ENCODE measurements at regions not wholly inside any gene's neighbourhood (a gene's known extent, or its start where the extent isn't known, plus 50 kb on each side); places are given as distances from the start of the nearest gene placed in this dataset.

DNA sequence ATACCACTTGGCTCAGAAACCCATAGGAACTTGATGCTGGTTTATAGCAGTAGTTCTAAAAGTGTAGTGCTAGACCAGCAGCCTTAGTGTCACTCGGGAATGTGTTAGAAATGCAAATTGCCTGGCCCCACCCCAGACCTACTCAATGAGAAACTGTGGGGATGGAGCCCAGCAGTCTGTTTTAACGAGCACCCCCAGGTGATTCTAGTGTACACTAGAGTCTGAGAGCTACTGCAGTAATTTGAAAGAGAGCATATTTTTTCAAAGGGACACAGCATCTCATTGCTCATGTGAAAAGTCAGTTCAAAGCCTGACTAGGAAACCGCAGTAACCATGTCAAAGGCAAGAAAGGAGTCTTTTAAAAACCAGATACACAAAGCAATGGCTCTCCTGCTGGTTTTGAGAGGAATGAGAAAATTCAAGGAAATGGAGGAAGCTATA is 313.4 kb downstream of the SQOR start:
- TF ChIP-seq PAX5 (IDR thresholded peaks at IDR 0.05; ENCODE audit: insufficient read depth, low read length, severe bottlenecking), result no peak
- TF ChIP-seq POU2F2 (IDR thresholded peaks at IDR 0.05; ENCODE audit: low read depth, low read length), result no peak
- no peak for TF ChIP-seq TAF1 (IDR thresholded peaks at IDR 0.05; ENCODE audit: low read depth, low read length)
- no peak for TF ChIP-seq POLR2AphosphoS5 (IDR thresholded peaks at IDR 0.05; ENCODE audit: low read depth, low read length)
- no peak for TF ChIP-seq POLR2A (IDR thresholded peaks at IDR 0.05; ENCODE audit: low read depth, low read length)
- no peak for TF ChIP-seq SPI1 (IDR thresholded peaks at IDR 0.05; ENCODE audit: low read depth, low read length)
- no peak for DNase-seq (ENCODE audit: insufficient read length, low spot score)
- no peak for FAIRE-seq

DNA sequence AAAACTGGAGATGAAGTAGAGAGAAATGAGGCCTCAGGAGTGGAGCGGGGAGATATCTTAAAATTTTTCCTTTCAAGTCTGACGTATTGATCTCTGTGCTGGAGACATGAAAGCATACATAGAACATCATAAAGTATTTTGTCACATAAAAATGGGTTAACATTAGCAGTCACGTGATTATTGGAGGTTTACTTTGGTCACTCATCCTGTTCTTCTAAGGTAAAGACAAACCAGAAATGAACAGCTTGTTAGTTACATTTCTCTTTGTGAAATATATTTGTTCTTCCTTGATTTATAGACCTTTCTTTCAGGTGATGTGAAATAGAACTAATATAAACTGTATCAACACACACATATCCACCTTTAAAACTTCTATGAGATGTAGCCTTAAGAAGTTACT is 324.1 kb downstream of the SQOR start:
- TF ChIP-seq PAX5 (IDR thresholded peaks at IDR 0.05; ENCODE audit: insufficient read depth, low read length, severe bottlenecking) (no peak), POLR2A (IDR thresholded peaks at IDR 0.05; ENCODE audit: low read depth, low read length) (no peak), POU2F2 (IDR thresholded peaks at IDR 0.05; ENCODE audit: low read depth, low read length) (no peak), SPI1 (IDR thresholded peaks at IDR 0.05; ENCODE audit: low read depth, low read length) (no peak), TAF1 (IDR thresholded peaks at IDR 0.05; ENCODE audit: low read depth, low read length) (no peak), POLR2AphosphoS5 (IDR thresholded peaks at IDR 0.05; ENCODE audit: low read depth, low read length) (no peak)
- no peak for FAIRE-seq
- DNase-seq (ENCODE audit: insufficient read length, low spot score), result no peak

DNA sequence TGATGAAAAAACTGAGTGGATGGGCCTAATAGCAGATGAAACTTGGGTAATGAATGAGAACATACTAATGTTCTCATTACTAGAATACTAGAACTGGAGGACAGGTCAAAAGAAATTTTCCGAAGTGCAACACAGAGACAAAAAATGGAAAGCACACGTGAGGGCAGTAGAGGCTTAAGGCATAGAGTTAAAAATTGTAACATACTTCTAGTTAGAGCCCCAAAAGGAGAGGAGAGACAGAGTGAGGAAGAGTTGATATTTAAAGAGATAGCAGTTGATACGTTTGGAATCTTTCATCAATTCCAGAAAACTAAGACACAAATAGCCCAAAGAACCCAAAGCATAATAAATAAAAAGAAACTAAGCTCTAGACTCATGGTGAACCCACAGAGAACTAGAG is 327.9 kb downstream of the SQOR start:
- FAIRE-seq (no peak), DNase-seq (ENCODE audit: insufficient read length, low spot score) (no peak)
- TF ChIP-seq POLR2A (IDR thresholded peaks at IDR 0.05; ENCODE audit: low read depth, low read length) (no peak), POLR2AphosphoS5 (IDR thresholded peaks at IDR 0.05; ENCODE audit: low read depth, low read length) (no peak), PAX5 (IDR thresholded peaks at IDR 0.05; ENCODE audit: insufficient read depth, low read length, severe bottlenecking) (no peak), TAF1 (IDR thresholded peaks at IDR 0.05; ENCODE audit: low read depth, low read length) (no peak), POU2F2 (IDR thresholded peaks at IDR 0.05; ENCODE audit: low read depth, low read length) (no peak), SPI1 (IDR thresholded peaks at IDR 0.05; ENCODE audit: low read depth, low read length) (no peak)

DNA sequence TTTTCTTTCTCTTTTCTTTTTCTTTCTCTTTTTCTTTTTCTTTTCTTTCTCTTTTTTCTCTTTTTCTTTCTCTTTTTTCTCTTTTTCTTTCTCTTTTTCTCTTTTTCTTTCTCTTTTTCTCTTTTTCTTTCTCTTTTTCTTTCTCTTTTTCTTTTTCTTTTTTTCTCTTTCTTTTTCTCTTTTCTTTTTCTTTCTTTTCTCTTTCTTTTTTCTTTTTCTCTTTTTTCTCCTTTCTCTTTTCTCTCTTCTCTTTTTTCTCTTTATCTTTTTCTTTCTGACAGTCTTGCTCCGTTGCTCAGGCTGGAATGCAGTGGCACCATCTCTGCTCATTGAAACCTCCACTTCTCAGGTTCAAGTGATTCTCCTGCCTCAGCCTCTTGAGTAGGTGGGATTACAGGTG is 335.7 kb downstream of the SQOR start:
- DNase-seq (ENCODE audit: insufficient read length, low spot score) (no peak), FAIRE-seq (no peak)
- TF ChIP-seq POU2F2 (IDR thresholded peaks at IDR 0.05; ENCODE audit: low read depth, low read length) (no peak), TAF1 (IDR thresholded peaks at IDR 0.05; ENCODE audit: low read depth, low read length) (no peak)

DNA sequence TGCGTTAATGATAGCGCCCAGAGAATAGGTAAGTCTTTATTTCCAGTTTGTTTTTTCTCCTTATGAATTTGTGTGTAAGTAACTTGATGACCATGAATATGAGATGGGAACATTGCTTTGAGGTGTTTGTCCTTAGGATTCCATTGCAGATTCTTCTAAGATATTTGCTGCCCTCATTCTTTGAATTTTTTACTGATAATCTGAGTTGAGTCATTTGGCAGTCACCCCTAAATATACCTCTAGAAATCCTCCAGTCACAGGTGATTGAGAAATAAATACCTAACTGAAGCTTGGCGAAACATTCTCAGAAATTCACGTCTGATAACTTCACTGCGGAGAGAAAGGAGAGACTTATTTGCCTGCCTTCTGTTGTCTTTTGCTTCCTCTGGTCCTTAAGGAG is 345.5 kb downstream of the SQOR start:
- no peak for DNase-seq (ENCODE audit: insufficient read length, low spot score)

DNA sequence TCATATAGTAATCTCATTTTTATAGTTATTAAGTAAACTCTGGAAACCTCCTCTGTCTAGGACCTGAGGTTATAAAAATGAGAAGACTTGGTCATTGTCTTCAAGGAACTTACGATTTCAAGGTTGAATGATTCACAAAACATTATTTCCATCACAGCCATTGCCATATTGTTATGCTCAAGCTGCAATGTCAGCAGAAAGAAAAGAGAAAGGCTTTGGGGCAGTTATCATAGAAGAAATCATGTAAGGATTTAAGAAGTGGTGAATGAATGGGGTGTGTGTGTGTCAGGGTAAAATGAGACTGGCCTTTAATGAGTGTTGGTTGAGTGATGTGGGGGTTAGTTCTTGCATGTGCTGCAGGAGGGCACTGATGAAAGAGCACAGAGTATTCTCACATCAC is 346.8 kb downstream of the SQOR start:
- DNase-seq (ENCODE audit: insufficient read length, low spot score), result no peak
- TF ChIP-seq POLR2AphosphoS5 (IDR thresholded peaks at IDR 0.05; ENCODE audit: low read depth, low read length) (no peak), POLR2A (IDR thresholded peaks at IDR 0.05; ENCODE audit: low read depth, low read length) (no peak), PAX5 (IDR thresholded peaks at IDR 0.05; ENCODE audit: insufficient read depth, low read length, severe bottlenecking) (no peak), TAF1 (IDR thresholded peaks at IDR 0.05; ENCODE audit: low read depth, low read length) (no peak), SPI1 (IDR thresholded peaks at IDR 0.05; ENCODE audit: low read depth, low read length) (no peak), POU2F2 (IDR thresholded peaks at IDR 0.05; ENCODE audit: low read depth, low read length) (no peak)
- no peak for FAIRE-seq

More for the DNA sequence above, 345.5 kb downstream of the SQOR start:
- TF ChIP-seq SPI1 (IDR thresholded peaks at IDR 0.05; ENCODE audit: low read depth, low read length), result no peak
- FAIRE-seq, result no peak

DNA sequence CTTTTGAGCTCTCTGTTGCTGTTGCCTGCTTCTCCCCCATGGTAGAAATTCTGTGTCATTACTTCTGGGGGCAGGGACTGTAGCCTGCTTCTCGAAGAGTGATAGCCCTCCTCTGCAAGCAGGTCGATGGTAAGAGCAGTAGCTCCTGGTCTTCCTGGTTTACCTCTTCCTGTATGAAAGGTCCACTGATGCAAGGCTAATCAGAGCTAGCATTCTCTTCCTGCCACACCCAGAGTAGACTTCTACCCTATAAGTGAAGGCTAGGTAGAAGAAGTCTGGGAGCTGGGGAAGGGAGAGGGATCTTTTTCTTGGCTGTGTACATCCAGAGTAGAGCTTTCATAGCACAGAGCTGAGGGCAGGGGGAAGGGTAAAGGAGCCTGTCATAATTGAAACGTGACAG is 357.0 kb downstream of the SQOR start:
- FAIRE-seq (no peak), DNase-seq (ENCODE audit: insufficient read length, low spot score) (no peak)
- TF ChIP-seq SPI1 (IDR thresholded peaks at IDR 0.05; ENCODE audit: low read depth, low read length) (no peak), POLR2AphosphoS5 (IDR thresholded peaks at IDR 0.05; ENCODE audit: low read depth, low read length) (no peak), PAX5 (IDR thresholded peaks at IDR 0.05; ENCODE audit: insufficient read depth, low read length, severe bottlenecking) (no peak), POU2F2 (IDR thresholded peaks at IDR 0.05; ENCODE audit: low read depth, low read length) (no peak), TAF1 (IDR thresholded peaks at IDR 0.05; ENCODE audit: low read depth, low read length) (no peak), POLR2A (IDR thresholded peaks at IDR 0.05; ENCODE audit: low read depth, low read length) (no peak)

DNA sequence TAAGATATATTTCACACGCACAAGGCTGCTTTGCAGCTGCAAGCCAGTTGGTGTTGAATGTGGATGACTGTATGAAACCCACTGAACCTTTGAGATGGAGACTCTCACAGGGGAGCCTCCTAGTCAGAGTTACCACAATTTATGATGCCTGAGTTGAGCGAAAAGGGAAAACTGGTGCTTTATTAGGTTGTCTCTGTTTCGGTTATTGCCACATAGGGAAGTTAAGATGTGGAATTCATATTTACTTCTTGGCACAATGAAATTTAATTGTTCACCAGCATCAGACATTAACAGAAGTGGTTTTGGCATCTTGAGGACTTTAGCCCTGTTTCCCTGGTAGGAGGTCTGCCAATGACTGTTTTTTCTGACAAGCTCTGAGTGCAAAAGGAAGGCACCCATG is 358.2 kb downstream of the SQOR start:
- TF ChIP-seq TAF1 (IDR thresholded peaks at IDR 0.05; ENCODE audit: low read depth, low read length) (no peak), POLR2AphosphoS5 (IDR thresholded peaks at IDR 0.05; ENCODE audit: low read depth, low read length) (no peak), PAX5 (IDR thresholded peaks at IDR 0.05; ENCODE audit: insufficient read depth, low read length, severe bottlenecking) (no peak), POLR2A (IDR thresholded peaks at IDR 0.05; ENCODE audit: low read depth, low read length) (no peak), POU2F2 (IDR thresholded peaks at IDR 0.05; ENCODE audit: low read depth, low read length) (no peak), SPI1 (IDR thresholded peaks at IDR 0.05; ENCODE audit: low read depth, low read length) (no peak)
- FAIRE-seq (no peak), DNase-seq (ENCODE audit: insufficient read length, low spot score) (no peak)

DNA sequence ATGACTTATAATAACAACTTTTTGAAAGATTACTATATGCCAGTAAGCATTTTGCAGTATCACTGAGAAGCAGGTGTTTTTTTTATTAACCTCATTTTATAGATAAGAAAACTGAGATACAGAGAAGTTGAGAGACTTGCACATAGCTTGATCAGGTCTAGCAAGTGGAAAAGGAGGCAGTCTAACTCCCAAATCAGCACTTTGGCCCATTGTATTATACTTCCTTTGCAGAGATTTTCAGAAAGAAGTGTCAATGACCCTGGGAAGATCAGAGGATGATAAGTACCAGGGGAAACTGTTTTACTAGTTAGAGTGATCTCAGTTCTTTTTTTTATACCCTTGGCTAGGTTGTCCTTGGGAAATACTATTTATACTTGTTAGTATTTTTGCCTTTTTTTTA is 358.7 kb downstream of the SQOR start:
- DNase-seq (ENCODE audit: insufficient read length, low spot score) (no peak), FAIRE-seq (no peak)
- TF ChIP-seq PAX5 (IDR thresholded peaks at IDR 0.05; ENCODE audit: insufficient read depth, low read length, severe bottlenecking), result no peak
- TF ChIP-seq POLR2A (IDR thresholded peaks at IDR 0.05; ENCODE audit: low read depth, low read length), result no peak
- TF ChIP-seq TAF1 (IDR thresholded peaks at IDR 0.05; ENCODE audit: low read depth, low read length), result no peak
- TF ChIP-seq POU2F2 (IDR thresholded peaks at IDR 0.05; ENCODE audit: low read depth, low read length), result no peak
- no peak for TF ChIP-seq SPI1 (IDR thresholded peaks at IDR 0.05; ENCODE audit: low read depth, low read length)
- TF ChIP-seq POLR2AphosphoS5 (IDR thresholded peaks at IDR 0.05; ENCODE audit: low read depth, low read length), result no peak

DNA sequence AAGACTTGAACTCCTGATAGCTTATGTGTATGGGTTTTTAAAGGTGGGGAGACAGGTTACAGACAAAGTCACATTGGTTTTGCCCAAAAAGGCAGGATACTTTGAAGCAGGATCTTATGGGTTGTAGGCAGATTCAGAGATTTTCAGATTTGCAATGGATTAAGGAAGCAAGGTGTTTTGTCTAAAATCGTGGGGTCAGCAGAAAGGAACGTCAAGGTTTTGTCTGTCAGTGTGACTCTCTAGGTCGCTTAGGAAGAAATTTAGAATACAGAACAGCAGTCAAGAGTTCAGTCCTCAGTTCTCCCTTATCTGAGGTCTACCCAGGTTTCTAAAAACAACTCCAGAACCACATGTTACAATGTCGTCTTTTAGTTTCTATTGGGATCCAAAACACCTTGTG is 361.0 kb downstream of the SQOR start:
- no peak for DNase-seq (ENCODE audit: insufficient read length, low spot score)
- FAIRE-seq, result no peak
- TF ChIP-seq PAX5 (IDR thresholded peaks at IDR 0.05; ENCODE audit: insufficient read depth, low read length, severe bottlenecking) (no peak), POU2F2 (IDR thresholded peaks at IDR 0.05; ENCODE audit: low read depth, low read length) (no peak), SPI1 (IDR thresholded peaks at IDR 0.05; ENCODE audit: low read depth, low read length) (no peak), POLR2AphosphoS5 (IDR thresholded peaks at IDR 0.05; ENCODE audit: low read depth, low read length) (no peak), TAF1 (IDR thresholded peaks at IDR 0.05; ENCODE audit: low read depth, low read length) (no peak), POLR2A (IDR thresholded peaks at IDR 0.05; ENCODE audit: low read depth, low read length) (no peak)
